ENCODE measurements at regions not wholly inside any gene's neighbourhood (a gene's known extent, or its start where the extent isn't known, plus 50 kb on each side); places are given as distances from the start of the nearest gene placed in this dataset.
"Not testable (repeated sequence)": the region's sequence is repeated elsewhere in the genome, so short reads cannot be mapped to it uniquely, and the experiment has no call there.

DNA sequence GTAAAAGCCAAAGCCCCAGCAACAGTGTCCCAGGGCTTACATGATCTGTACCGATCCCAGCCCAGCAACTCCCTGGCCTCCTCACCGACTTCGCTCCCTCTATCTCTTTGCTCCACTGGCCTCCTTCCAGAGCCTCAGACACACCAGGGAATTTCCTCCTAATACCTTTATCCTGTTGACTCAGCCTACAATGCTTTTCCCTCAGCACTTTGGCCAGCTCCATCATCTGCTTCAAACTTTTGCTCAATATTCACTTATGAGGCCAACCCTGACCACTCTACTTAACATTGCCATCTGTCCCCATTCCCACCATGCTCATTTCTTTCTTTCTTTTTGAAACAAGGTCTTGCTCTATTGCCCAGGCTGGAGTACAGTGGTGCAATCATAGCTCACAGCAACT, 93.3 kb upstream of the COBL start:
- TF ChIP-seq, protein P1, sequence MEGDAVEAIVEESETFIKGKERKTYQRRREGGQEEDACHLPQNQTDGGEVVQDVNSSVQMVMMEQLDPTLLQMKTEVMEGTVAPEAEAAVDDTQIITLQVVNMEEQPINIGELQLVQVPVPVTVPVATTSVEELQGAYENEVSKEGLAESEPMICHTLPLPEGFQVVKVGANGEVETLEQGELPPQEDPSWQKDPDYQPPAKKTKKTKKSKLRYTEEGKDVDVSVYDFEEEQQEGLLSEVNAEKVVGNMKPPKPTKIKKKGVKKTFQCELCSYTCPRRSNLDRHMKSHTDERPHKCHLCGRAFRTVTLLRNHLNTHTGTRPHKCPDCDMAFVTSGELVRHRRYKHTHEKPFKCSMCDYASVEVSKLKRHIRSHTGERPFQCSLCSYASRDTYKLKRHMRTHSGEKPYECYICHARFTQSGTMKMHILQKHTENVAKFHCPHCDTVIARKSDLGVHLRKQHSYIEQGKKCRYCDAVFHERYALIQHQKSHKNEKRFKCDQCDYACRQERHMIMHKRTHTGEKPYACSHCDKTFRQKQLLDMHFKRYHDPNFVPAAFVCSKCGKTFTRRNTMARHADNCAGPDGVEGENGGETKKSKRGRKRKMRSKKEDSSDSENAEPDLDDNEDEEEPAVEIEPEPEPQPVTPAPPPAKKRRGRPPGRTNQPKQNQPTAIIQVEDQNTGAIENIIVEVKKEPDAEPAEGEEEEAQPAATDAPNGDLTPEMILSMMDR (conservative IDR thresholded peaks at IDR 0.05) = not testable (repeated sequence)
- not testable (repeated sequence) for TF ChIP-seq EZH2 (IDR thresholded peaks at IDR 0.05; ENCODE audit: low read depth)
